OCI-LY1 (cell line): ENCODE measurements at regions not wholly inside any gene's neighbourhood (a gene's known extent, or its start where the extent isn't known, plus 50 kb on each side); places are given as distances from the start of the nearest gene placed in this dataset.

Source experiments
- H2AFZ ChIP-seq: fragments of 200-600 bp; sonication (generic), shearing (Covaris generic); 2 replicates; pipeline ENCODE4 v1.6.0; 2014; ENCODE audit warnings: antibody characterized with exemption, mild to moderate bottlenecking, low read length
- H3F3A ChIP-seq: fragments of 200-600 bp; sonication (generic), shearing (Covaris generic); 2 replicates; pipeline ENCODE4 v1.6.0; 2014; ENCODE audit warnings: mild to moderate bottlenecking, antibody characterized with exemption, low read length, moderate library complexity; ENCODE audit not compliant: insufficient read depth
- H3K27ac ChIP-seq: fragments of 200-600 bp; sonication (generic); 2 replicates; pipeline ENCODE4 v1.5.1; 2014; ENCODE audit warnings: low read length, mixed run types, mild to moderate bottlenecking, low read depth; ENCODE audit not compliant: poor library complexity, severe bottlenecking
- H3K27me3 ChIP-seq: fragments of 200-600 bp; sonication (generic); 2 replicates; pipeline ENCODE4 v1.6.0; 2014; ENCODE audit warnings: antibody characterized with exemption, mild to moderate bottlenecking, low read length, moderate library complexity; ENCODE audit not compliant: insufficient read depth
- H3K36me3 ChIP-seq: fragments of 200-600 bp; sonication (generic); 2 replicates; pipeline ENCODE4 v1.6.1; 2014; ENCODE audit warnings: mild to moderate bottlenecking, antibody characterized with exemption, low read length, moderate library complexity, mixed read lengths; ENCODE audit not compliant: insufficient read depth
- H3K4me1 ChIP-seq: fragments of 200-600 bp; sonication (generic); 2 replicates; pipeline ENCODE4 v1.5.1; 2014; ENCODE audit warnings: mild to moderate bottlenecking, low read length, moderate library complexity; ENCODE audit not compliant: insufficient read depth, severe bottlenecking
- H3K4me2 ChIP-seq: fragments of 200-600 bp; sonication (generic), shearing (Covaris generic); 2 replicates; pipeline ENCODE4 v1.6.1; 2014; ENCODE audit warnings: low read length
- H3K4me3 ChIP-seq: fragments of 200-600 bp; sonication (generic); 2 replicates; pipeline ENCODE4 v1.5.1; 2014; ENCODE audit warnings: low read length, low read depth, mild to moderate bottlenecking, mixed read lengths; ENCODE audit not compliant: poor library complexity, severe bottlenecking
- H3K79me2 ChIP-seq: fragments of 200-600 bp; shearing (Covaris generic); 2 replicates; pipeline ENCODE4 v1.6.1; 2016; ENCODE audit warnings: mixed run types, low read length, mixed read lengths; ENCODE audit not compliant: insufficient read depth
- H3K9ac ChIP-seq: fragments of 200-600 bp; sonication (generic), shearing (Covaris generic); 2 replicates; pipeline ENCODE4 v1.6.1; 2014; ENCODE audit warnings: mild to moderate bottlenecking, low read length, mixed read lengths
- H3K9me2 ChIP-seq: fragments of 200-600 bp; sonication (generic), shearing (Covaris generic); 2 replicates; pipeline ENCODE4 v1.6.1; 2014; ENCODE audit warnings: low read depth, mild to moderate bottlenecking, low read length, mixed read lengths
- H3K9me3 ChIP-seq: fragments of 200-600 bp; shearing (Covaris generic); 2 replicates; pipeline ENCODE4 v1.6.1; 2014; ENCODE audit warnings: low read length, mixed read lengths
- H4K20me1 ChIP-seq: fragments of 200-600 bp; sonication (generic), shearing (Covaris generic); 2 replicates; pipeline ENCODE4 v1.6.0; 2016; ENCODE audit warnings: mild to moderate bottlenecking, low read length; ENCODE audit not compliant: insufficient read depth
- EZH2 ChIP-seq: fragments of 200-600 bp; sonication (generic), shearing (Covaris generic); IDR thresholded peaks from 2 replicates; pipeline ENCODE4 v1.8.0; 2017; ENCODE audit warnings: borderline replicate concordance, mixed run types, mild to moderate bottlenecking, antibody characterized with exemption, low read length, moderate library complexity, mixed read lengths
- TF ChIP-seq, protein P1 (sequence below): fragments of 200-600 bp; sonication (generic), shearing (Covaris generic); IDR thresholded peaks from 2 replicates; pipeline ENCODE4 v1.5.1; 2017; ENCODE audit warnings: mild to moderate bottlenecking, antibody characterized with exemption, low read length, moderate library complexity, mixed read lengths

GRCh38 chr3:82085356-82085755 lies 323.9 kb upstream of the GBE1 start:
- H3K9me3 ChIP-seq, result no peaks in the 10 kb centered on the region
- H3K4me1 ChIP-seq, result no peaks in the 10 kb centered on the region
- H3K9me2 ChIP-seq, result no peaks in the 10 kb centered on the region
- H3K9ac ChIP-seq, result no peak overlapping the region
- no peaks in the 10 kb centered on the region for H3K79me2 ChIP-seq
- H2AFZ ChIP-seq, result no peak overlapping the region
- no peak overlapping the region for H3K27ac ChIP-seq
- TF ChIP-seq, protein P1, sequence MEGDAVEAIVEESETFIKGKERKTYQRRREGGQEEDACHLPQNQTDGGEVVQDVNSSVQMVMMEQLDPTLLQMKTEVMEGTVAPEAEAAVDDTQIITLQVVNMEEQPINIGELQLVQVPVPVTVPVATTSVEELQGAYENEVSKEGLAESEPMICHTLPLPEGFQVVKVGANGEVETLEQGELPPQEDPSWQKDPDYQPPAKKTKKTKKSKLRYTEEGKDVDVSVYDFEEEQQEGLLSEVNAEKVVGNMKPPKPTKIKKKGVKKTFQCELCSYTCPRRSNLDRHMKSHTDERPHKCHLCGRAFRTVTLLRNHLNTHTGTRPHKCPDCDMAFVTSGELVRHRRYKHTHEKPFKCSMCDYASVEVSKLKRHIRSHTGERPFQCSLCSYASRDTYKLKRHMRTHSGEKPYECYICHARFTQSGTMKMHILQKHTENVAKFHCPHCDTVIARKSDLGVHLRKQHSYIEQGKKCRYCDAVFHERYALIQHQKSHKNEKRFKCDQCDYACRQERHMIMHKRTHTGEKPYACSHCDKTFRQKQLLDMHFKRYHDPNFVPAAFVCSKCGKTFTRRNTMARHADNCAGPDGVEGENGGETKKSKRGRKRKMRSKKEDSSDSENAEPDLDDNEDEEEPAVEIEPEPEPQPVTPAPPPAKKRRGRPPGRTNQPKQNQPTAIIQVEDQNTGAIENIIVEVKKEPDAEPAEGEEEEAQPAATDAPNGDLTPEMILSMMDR, result no peak
- no peak for TF ChIP-seq EZH2
- no peaks in the 10 kb centered on the region for H3F3A ChIP-seq
- H3K27me3 ChIP-seq, result no peaks in the 10 kb centered on the region
- H3K36me3 ChIP-seq, result no peaks in the 10 kb centered on the region
- no peaks in the 10 kb centered on the region for H4K20me1 ChIP-seq
- no peak overlapping the region for H3K4me2 ChIP-seq
- H3K4me3 ChIP-seq, result no peak overlapping the region

- H2AFZ ChIP-seq, result no peak overlapping the region
- TF ChIP-seq, protein P1, result no peak
- no peak for TF ChIP-seq EZH2
- H3K36me3 ChIP-seq, result no peaks in the 10 kb centered on the region
- no peak overlapping the region for H3K4me3 ChIP-seq
- no peaks in the 10 kb centered on the region for H3K79me2 ChIP-seq
- no peaks in the 10 kb centered on the region for H3K9me3 ChIP-seq
- no peaks in the 10 kb centered on the region for H3K27me3 ChIP-seq
- no peak overlapping the region for H3K9ac ChIP-seq
- no peaks in the 10 kb centered on the region for H3K9me2 ChIP-seq
- H3K4me2 ChIP-seq, result no peak overlapping the region
- H3F3A ChIP-seq, result no peaks in the 10 kb centered on the region
- H3K4me1 ChIP-seq, result no peaks in the 10 kb centered on the region
- no peaks in the 10 kb centered on the region for H4K20me1 ChIP-seq
- no peak overlapping the region for H3K27ac ChIP-seq
Measured at GRCh38 chr3:82084824-82085223, 323.4 kb upstream of the GBE1 start.

GRCh38 chr3:82082796-82083195 lies 321.4 kb upstream of the GBE1 start:
- Histone ChIP-seq H3K9ac (no peak overlapping the region), H3K4me3 (no peak overlapping the region), H3K4me1 (no peaks in the 10 kb centered on the region), H3F3A (no peaks in the 10 kb centered on the region), H3K36me3 (no peaks in the 10 kb centered on the region), H3K4me2 (no peak overlapping the region), H3K27ac (no peak overlapping the region), H2AFZ (no peak overlapping the region), H3K27me3 (no peaks in the 10 kb centered on the region), H3K9me3 (no peaks in the 10 kb centered on the region), H3K79me2 (no peaks in the 10 kb centered on the region), H3K9me2 (no peaks in the 10 kb centered on the region), H4K20me1 (no peaks in the 10 kb centered on the region)
- no peak for TF ChIP-seq EZH2
- TF ChIP-seq, protein P1, result no peak
